22Rv1 (cell line): ENCODE measurements at regions not wholly inside any gene's neighbourhood (a gene's known extent, or its start where the extent isn't known, plus 50 kb on each side); places are given as distances from the start of the nearest gene placed in this dataset.

Source experiments
- H3K27ac ChIP-seq: fragments of 450-650 bp; 2 replicates; pipeline ENCODE4 v1.5.1; 2017
- CTCF ChIP-seq: fragments of 450-650 bp; IDR thresholded peaks from 2 replicates; pipeline ENCODE4 v1.5.1; 2017; ENCODE audit warnings: mild to moderate bottlenecking
- ZFX ChIP-seq: fragments of 450-650 bp; IDR thresholded peaks from 2 replicates; pipeline ENCODE4 v1.6.1; 2017; ENCODE audit warnings: antibody characterized with exemption, borderline replicate concordance

DNA sequence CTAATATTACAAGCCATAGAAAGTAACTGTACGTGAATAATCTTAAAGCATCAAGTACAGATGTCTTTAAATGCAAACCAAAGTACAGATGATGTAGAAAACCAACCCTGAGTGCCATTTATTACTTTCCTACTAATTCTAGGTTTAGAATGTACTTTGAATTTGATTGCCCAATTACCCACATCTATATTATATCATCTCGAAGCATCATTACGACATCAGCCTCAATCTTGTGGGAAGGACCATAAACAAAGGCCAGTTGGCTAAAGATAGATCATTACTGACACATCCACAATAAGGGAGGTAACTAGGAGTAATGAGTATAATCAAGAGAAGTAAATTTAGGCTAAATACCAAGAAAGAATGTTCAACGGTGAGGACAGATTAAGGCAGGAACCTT, 478.9 kb downstream of the BCAT1 start:
- TF ChIP-seq ZFX (no peak), CTCF (no peak)
- H3K27ac ChIP-seq, result no peak overlapping the region

GRCh38 chr12:24469089-24469488, 479.8 kb downstream of the BCAT1 start:
- TF ChIP-seq CTCF (no peak), ZFX (no peak)
- no peak overlapping the region for H3K27ac ChIP-seq

DNA sequence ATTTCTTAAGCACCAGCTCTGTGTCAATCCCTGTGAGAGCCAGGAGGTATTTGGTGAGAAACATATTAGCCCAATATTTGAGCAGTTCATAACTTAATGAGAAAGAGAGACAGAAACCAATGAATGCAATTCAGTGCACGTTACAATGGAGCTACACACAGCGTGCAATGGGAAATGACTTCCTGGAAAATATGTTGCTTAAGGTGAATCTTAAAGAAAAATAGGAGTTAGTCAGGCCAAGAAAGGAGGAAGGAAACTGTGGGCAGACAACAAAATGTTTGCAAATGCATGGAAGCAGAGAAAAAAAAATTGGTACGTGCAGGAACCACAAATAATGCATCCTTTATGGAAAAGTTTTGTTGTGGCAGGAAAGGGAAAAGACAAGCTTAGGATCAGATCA, 481.7 kb downstream of the BCAT1 start:
- no peak overlapping the region for H3K27ac ChIP-seq
- TF ChIP-seq CTCF, result no peak
- TF ChIP-seq ZFX, result no peak

DNA sequence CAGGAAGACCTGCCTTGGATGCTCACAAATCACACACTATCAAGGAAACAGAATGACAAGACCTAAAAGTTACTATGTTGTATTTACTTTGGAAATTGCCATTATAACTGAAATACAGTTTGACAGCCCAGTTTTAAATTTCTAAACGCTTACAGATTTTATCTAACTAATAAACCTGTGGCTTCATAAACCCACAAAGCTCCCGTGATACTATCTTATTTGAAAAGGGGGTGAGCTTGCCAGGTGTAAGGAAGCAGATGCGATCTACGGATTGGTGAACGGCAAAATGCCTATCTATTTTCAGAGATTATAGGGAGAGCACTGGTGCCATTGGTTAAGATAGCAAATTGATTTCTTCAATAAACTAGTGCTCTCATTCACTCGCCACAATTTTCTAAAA, 485.5 kb downstream of the BCAT1 start:
- TF ChIP-seq ZFX, result no peak
- TF ChIP-seq CTCF, result no peak

DNA sequence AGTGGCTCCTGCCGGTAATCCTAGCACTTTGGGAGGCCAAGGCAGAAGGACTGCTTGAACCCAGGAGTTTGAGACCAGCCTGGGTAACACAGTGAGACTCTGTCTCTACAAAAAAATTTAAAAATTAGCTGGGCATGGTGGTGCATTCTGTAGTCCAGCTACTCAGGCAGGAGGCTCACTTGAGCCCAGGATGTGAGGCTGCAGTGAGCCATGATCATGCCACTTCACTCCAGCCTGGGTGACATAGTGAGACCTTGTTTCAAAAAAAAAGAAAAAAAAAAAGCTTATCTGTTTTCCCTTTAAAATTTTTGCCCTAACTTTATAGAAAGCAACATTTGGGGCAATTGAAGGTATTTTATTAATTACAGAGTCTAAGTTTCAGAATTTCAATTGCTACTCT, 486.0 kb downstream of the BCAT1 start:
- H3K27ac ChIP-seq, result no peak overlapping the region
- TF ChIP-seq CTCF (no peak), ZFX (no peak)

More for the DNA sequence above, 485.5 kb downstream of the BCAT1 start:
- H3K27ac ChIP-seq, result no peak overlapping the region

- TF ChIP-seq ZFX, result no peak
- no peak for TF ChIP-seq CTCF
Observed at GRCh38 chr12:24460506-24460905, 488.4 kb downstream of the BCAT1 start.

GRCh38 chr12:24460099-24460498, 488.8 kb downstream of the BCAT1 start:
- TF ChIP-seq CTCF, result no peak
- no peak for TF ChIP-seq ZFX
- no peak overlapping the region for H3K27ac ChIP-seq

More at GRCh38 chr12:24460506-24460905, 488.4 kb downstream of the BCAT1 start:
- no peak overlapping the region for H3K27ac ChIP-seq
